ENCODE measurements at regions not wholly inside any gene's neighbourhood (a gene's known extent, or its start where the extent isn't known, plus 50 kb on each side); places are given as distances from the start of the nearest gene placed in this dataset.
"Not testable (repeated sequence)": the region's sequence is repeated elsewhere in the genome, so short reads cannot be mapped to it uniquely, and the experiment has no call there.

DNA sequence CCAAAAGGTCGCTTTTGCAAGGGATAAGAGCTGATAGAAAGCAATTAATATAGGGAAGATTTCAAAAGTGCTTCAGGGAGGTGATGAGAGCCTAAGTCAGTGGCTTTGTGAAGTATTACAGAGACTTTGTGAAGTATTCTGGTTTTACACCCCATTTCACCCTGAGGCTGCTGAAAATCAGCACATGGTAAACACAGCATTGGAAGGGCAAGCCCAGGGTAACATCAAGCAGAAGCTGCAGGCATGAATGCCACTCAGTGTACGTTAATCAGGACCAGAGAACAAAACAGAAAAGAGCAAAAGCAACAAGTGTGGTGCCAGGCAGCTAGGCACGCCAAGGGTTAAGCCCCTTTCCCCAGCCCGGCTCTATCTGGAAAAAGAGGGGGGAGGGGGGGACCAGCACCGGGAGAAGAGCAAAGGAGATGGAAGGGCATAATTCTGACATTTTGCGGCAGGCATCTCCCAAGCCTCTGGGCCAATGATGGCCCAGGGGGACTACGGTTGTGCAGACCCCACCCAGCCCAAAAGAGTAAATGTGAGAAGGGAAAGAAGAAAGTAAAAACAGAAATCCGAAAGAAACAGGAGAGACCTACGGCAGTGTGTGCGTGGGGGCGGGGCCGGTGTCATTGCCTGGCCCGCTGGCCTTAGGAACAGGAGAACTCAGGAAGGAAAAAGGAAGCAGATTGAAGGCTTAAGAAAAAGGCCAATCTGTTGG lies 58.9 kb downstream of the DHRS2 start:
- no peak for DNase-seq

DNA sequence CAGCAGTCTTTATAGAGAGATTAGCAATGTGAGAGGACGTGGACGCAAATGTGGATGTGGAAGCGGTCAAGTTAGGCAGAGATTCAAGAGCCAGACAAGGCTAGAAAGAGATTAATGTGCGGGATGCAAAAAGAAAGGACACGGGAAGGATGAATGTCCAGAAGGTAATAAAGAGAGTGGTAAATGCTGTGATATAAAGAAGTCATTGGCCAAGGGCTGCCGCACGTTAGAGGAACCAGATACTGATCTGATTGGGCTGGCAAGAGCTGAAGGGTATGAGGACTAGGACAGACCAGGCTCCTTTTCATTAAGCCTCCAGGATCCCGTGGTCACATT lies 59.5 kb downstream of the DHRS2 start:
- no peak for DNase-seq

DNA sequence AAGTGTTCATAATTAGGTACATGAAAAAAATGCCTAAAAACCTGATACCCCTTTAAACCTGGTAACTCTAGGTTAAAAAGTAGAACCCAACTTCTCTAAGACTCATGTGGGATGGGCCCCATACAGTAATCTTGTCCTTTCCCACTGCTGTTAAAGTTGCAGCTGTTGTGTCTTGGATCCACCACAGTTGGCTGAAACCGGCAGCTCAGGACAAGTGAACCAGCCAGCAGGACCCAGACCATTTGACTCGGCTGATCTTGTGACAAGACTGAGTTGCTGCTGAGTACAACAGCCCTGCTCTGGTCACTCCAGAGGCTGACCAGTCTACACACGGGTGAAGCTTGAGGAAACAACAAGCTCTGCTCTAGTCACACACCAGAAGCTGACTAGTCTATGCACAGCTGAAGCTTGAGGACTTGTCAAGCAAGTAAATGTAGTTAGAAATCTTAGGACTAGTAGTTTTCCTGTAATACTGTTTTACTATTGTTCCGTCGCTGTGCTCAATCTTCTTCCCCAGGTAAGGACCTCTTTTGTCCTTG lies 60.6 kb downstream of the DHRS2 start:
- DNase-seq: no peak

DNA sequence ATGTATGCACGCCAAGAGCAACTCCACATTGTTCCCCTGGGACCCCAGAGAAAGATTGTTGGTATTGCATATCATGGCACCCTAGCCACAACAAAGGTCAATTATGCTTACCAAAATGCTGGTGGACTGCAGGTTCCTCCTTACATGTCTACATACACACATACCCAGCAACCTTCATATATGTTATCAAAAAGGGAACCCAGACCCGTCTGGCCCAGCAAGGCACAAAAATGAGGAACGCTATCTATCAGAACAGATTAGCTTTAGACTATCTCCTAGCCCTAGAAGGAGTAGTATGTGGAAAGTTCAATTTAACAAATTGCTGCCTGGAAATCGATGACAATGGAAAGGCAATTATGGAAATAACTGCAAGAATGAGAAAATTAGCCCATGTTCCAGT lies 61.5 kb downstream of the DHRS2 start:
- DNase-seq: no peak

DNA sequence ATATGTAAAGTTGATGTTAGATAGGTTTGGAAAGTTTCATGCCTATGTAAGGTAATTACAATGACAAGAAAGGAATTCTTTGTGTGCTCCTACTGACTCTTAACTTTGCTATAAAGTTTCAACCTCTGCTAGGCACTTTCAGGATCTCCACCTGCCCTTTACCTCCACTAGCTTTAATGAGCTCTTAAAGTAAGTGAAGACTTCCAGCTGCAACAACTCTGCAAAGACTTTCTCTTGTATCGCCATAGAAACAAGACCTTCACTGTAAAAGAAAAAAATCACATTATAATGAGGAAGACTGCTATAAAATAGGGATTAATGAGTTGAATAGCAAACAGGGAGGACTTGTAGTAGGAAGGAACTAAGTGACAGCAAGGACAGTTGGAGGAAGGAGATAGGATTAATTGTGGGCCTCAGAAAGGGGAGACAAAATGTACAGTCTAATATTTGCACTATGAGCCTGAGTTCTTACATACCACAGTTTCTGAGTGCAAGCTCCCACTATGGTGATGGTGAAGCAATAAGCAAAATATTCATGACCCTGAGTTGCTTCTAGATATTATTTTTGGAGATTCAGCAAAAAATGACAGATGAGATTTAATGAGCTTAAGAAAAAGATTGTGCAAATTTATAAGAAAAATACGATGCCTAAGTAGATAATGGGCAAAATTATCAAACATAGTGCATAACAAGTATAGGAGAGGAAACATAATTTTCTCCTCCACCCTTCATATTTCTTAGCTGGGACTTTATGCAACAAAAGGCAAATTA lies 66.7 kb downstream of the DHRS2 start:
- DNase-seq: no peak

DNA sequence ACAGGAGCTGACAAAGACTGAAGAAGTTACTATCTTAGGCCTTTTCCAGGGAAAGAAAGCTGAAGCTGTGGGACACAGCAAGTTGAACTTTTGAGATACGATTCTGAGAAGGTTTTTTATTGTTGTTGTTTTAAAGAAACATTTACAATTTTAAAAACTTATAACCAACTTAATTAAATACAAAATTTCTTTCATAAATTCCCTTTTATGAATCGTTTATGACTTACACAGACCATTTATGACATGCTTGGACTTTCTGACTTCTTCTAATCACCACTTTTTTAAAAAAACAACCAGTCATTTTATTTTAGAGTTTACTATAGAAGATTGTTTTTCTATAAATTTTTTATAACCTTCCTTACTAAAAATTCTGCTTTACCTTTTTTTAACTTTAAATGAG lies 68.7 kb downstream of the DHRS2 start:
- DNase-seq: no peak

DNA sequence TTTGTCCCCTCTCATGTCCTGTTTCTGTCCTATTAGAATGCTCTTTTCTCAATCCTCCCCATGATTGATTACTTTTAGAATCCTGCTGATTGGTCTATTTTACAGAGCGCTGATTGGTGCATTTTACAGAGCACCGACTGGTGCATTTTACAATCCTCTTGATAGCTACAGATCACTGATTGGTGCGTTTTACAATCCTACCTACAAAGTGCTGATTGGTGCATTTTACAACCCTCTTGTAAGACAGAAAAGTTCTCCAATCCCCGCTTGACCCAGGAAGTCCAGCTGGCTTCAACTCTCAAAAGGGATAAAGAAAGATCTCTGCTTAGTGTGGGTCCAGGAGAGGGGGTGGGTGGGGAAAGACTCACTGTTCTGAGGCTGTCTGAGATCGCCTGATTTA lies 71.3 kb downstream of the DHRS2 start:
- no peak for DNase-seq

DNA sequence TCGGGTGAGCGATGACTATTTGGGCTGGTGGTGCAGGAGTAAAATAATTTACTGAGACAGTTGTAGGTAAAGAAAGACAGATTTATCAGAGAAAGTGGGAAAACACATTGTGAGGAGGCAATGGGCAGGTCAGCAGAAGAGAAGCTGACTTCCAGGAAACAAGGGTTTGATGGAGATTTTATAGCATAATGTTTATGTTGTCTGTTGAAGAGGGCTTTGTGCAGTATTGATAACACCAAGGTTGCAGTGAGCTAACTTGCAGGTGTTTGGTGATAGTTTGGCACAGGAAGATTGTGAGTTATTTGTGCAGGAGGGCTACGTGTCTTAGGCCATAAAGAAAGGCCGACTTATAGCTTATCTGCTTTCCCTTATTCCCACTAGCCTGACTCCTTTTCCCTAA lies 72.2 kb downstream of the DHRS2 start:
- no peak for DNase-seq

DNA sequence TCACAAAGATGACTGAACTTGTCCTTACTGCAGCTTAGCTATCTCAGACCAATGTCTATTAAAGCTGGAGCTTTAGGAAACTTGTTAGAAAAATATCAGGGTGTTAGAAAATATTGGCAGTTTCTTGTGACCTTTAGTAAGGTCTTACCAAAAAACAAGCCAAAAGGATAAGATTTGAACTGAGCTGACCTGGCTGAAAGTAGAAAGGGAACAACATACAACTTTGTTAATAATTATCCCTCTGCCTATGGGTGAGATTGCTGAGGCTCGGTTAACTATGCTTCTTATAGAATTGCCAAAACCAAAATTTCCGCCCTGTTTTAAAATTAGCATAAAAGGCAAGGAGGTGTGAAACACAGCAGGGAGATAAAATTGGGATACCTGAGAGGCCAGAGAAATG lies 73.8 kb downstream of the DHRS2 start:
- no peak for DNase-seq

DNA sequence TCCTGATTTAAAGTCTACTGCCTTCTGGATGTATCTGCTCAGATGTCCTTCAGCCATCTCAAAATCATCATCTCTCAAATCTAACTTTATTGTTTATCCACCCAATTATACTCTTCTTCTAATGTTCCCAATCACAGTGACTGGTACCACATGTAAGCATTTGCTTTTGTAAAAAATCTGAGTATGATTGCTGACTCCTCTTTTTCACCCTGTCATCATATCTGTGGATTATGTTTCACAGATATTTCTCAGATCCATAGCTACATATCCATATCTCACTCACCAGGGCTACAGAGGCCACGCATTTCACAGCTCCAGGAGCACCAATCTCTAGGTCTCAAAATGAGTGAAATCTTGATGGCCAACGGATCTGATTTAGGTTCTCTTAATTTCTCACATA lies 76.1 kb downstream of the DHRS2 start:
- DNase-seq: no peak

DNA sequence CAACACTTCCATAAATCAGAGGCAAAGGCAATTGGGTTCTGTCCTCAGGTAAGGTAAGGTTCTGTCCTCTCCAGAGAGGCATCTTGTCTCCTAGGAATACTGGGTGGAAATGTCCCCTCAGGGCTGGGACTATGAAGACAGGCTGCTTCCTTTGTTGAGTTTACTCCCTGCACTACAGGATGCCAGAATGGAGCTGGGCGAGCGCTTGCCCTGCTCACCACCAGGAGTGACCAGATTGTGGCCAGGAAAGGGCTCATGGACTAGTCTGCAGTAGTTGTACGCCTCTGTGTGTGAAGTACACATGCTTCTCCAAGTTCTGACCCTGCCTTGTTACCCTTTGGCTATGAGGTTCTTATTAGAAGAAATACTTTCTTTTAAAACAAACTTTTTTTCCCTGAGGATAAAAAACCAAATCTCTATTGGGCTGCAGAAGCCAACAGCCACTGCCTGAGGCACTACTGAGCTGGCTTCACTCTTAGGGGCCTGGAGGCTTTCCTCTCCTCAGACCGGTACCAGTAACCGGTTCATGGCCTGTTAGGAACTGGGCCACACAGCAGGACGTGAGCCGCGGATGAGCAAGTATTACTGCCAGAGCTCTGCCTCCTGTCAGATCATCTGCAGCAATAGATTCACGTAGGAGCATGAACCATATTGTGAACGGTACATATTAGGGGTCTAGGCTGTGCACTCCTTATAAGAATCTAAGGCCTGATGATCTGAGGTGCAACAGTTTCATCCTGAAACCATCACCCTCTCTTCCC lies 83.2 kb downstream of the DHRS2 start:
- no peak for DNase-seq

DNA sequence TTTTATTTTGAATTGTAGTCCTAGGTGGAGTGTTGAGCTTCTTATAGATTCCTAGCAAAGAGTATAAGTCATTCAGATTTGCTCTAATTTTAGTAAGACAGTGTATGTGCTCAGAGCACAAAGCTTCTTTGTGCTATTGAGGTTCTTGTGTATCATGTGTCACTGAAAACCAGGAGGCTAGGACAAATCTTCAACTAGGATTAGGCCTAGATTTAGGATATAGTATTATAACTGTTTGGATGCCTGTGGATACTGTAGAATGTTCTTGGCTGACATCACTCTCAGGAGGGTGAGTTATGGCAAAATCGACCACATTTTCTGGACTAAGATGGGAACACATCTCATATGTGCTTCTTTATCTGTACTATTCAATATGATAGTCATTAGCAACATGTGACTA lies 86.5 kb downstream of the DHRS2 start:
- no peak for DNase-seq

DNA sequence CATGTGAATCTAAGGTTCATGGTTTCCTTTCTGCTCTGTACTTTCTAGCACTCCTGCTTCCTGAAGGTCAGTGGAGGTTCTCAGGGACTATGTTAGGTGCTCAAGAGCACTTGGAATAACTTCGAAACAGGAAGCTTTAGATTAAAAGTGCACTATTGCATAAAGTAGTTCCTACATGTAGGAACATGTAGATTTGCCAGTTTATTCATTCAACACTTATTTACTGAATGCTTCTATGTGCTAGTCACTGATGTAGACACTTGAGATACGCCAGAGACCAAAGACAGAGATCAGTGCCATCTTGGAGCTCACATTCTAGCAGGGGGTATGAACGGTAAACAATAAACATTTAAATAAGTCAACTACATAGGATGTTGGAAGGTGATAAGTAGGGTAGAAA lies 87.7 kb downstream of the DHRS2 start:
- no peak for DNase-seq

DNA sequence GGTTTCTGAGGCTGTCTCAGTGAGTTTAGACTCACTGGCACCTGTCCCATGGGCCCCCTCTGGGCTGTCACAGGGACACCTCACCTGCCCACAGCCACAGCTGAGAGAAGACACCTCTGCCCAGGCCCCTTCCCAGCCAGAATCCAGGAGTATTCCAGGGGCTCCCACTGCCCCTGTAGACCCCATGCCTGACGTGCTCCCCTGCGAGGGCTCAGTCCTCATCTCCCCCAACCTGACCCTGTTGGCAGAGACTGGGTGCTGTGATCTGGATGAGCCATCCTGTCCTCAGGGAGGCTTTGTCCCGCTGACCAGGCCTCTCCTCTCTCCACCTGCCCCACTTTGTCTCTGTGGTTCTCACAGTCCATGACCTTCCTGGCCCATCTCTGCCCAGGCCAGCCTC lies 89.4 kb downstream of the DHRS2 start:
- DNase-seq: no peak

DNA sequence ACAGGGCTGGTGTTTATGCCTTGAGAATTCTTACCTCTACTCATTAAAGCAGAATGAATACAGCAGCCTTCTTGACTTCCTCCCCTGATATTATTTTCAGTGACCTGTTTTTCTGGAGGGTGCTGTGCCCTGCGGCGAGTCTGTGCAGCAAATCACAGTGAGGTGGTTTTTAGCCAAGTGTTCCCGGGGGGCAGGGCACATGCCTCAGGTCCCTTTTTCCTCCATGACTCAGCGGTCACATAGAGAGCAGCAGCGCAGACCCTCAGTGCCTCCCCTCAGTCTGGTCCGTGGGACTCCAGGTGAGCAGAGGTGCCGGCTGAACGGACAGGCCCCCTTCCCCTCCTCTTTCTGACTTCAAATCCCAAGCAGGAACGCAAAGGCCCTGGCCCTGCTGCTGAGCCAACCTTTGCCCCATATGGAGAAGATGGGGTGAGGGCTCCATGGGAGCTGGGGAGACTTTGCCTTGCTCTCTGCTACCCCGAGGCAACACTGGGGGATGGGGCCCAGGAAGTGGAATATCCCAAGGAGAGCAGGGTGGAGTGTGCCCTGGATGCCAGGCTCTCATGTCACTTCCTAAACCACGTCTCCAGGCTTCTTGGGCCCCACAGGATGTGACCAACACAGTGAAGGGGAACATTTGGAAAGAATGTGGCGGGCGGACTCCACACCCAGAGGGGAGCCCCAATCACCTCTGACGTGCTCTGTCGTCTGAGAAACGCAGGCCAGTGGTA lies 90.0 kb downstream of the DHRS2 start:
- no peak for DNase-seq

DNA sequence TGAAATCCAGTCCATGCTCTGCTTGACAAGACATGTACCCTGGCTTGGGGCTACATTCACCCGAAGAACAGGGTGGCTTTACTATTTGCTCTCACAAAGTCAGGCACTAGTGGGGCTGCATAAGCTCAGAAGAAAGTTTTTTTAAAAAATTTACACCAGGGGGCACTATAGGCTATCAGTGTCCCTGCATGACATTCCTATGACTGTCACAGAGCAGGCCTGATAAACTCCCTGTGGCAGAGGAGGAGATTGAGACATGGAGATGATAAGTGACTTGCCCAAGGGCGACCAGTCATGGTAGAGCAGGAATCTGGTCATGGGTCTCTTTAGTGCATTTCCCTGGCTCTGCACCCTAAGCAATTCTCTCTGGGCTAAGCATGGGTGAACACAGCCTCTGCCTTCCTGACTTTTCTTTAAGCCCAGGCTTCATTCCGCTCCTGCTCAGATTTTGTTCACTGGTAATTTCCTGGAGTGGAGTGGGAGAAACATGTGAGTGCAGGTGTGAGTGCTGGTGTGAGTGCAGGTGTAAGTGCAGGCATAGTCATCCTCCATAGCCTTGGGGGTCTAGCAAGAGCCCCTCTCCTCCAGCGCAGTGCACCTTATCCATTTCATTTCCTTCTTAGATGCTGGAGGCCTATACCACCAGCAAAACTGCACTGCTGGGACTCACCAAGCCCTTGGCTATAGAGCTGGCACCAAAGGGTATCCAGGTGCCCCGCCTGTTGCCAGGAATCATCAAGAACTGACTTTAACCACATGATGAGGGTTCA lies 91.6 kb downstream of the DHRS2 start:
- peak; percentile 80 for DNase-seq

DNA sequence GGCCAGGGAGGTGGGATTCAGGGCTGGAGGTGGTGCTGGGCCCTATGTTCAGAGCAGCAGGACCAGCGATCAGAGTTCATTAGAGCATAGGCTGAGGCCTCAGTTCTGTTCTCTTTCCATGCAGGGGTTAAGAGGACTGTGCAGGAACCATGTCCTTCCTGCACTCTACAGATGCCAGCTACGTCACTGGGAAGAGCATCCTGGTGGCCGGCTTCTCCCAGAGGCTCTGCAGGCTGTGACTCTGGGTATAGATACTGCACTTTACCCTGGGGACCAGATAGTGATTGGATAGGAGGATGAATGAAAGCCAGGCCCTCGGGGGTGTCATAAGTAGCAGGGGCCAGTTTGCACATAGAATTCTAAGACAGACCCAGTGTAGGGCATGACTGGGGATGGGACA lies 92.6 kb downstream of the DHRS2 start:
- no peak for DNase-seq

DNA sequence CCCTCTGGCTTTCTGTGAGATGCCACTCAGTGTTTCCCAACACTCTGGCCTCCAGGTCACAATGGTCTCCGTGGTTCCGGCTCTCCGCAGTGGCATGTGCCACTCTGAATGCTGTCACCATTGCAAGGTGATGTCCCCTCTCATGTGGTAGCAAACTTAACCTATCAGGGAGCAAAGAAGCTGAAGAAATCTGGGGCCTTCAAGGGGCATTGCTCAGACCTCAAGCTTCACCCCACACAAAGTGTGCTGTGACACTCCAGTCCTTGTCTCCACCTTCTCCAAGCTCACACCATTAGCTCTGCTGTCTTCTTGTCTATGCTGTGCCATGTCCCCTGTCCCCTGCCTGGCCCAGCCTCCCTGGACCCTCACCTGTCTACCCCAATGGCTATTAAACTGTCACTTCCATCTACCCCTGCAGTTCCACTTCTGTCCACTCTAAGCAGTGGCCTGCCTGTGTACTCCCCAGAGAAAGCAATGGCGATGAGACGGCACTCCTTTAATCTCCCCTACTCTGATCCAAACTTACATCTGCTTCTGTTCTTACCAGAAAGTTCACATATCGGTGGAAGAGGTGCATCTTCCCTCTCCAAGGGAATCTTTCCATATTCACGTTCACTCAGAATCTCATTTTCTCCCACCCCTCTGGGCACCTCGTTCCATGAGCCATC lies 93.7 kb downstream of the DHRS2 start:
- no peak for DNase-seq

DNA sequence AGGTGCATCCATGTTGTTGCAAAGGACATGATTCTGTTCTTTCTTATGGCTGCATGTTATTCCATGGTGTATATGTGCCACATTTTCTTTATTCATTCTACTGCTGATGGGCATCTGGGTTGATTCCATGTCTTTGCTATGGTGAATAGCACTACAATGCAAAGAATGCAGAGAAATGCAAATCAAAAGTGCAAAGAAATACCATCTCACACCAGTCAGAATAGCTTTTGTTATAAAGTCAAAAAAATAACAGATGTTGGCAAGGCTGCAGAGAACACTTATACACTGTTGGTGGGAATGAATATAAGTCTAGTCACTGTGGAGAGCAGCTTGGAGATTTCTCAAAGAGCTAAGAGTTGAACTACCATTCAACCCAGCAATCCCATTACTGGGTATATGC lies 99.2 kb downstream of the DHRS2 start:
- DNase-seq: no peak

DNA sequence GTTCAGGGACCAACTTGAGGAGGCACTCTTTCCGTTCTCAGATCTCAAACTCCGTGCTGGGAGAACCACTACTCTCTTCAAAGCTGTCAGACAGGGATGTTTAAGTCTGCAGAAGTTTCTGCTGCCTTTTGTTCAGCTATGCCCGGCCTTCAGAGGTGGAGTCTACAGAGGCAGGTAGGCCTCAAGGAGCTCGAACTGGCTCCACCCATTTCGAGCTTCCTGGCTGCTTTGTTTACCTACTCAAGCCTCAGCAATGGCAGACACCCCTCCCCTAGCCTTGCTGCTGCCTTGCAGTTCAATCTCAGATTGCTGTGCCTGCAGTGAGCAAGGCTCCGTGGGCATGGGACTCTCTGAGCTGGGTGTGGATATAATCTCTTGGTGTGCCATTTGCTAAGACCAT lies 108.2 kb downstream of the DHRS2 start:
- DNase-seq: not testable (repeated sequence)

DNA sequence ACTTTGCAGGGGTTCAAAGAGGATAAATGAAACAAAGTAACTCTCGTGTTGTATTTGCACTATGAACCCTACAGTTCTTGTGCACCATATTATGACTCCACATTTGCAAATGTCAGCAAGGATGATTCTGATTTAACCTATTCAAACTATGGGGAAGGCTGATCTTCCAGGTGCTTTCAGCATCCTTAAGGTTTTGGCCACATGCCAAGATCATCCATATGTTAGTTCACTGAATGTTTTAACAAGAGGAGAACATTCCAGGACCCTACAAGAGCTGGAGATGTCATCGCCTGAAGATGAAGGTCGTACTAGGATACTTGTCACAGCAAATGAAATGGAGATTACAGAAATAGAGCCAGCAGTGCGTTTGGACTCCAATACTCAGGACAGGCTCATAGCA lies 114.2 kb downstream of the DHRS2 start:
- no peak for DNase-seq

DNA sequence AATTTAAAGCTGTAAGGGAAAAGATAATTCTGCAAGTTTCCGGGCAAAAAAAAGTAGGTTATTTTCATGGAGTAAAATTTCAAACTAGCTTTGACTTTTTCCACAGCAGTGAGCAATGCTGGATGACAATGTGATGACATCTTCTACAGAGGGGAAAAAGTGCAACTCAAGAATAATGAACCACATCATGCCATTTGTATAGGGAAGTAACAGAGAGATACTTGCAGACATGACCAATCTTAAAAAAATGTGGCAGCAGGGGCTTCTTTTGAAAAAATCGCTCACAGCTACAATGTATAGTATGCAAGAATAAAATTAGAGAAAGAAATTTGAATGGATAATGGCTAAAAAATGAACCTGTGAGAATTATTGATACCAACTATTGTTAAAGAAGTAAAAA lies 115.5 kb downstream of the DHRS2 start:
- peak; percentile 64 for DNase-seq
